Globus pallidus (tissue), 1 donor: ENCODE measurements at regions not wholly inside any gene's neighbourhood (a gene's known extent, or its start where the extent isn't known, plus 50 kb on each side); places are given as distances from the start of the nearest gene placed in this dataset.

Source experiments
- DNase-seq: peaks from one replicate; pipeline ENCODE4 v3.0.0-alpha.2; 2015; ENCODE audit warnings: low spot score

- no peak for DNase-seq
These were observed 91.7 kb upstream of the MYL2 start for GRCh38 chr12:111011999-111012600.

- DNase-seq, result no peak
These were observed 90.7 kb upstream of the MYL2 start for GRCh38 chr12:111010916-111011657.

GRCh38 chr12:111010061-111010460 is 89.7 kb upstream of the MYL2 start:
- DNase-seq, result no peak

GRCh38 chr12:111006621-111007020 is 86.2 kb upstream of the MYL2 start:
- DNase-seq, result no peak

- DNase-seq, result no peak
These were observed 78.6 kb upstream of the MYL2 start for GRCh38 chr12:110998971-110999370.

GRCh38 chr12:110998165-110998564 is 77.8 kb upstream of the MYL2 start:
- no peak for DNase-seq

GRCh38 chr12:110996415-110996814 is 76.0 kb upstream of the MYL2 start:
- no peak for DNase-seq

- no peak for DNase-seq
These were observed 75.2 kb upstream of the MYL2 start for GRCh38 chr12:110995615-110996014.

- no peak for DNase-seq
These were observed 74.6 kb upstream of the MYL2 start for GRCh38 chr12:110995016-110995415.

GRCh38 chr12:110993434-110993833 is 73.1 kb upstream of the MYL2 start:
- no peak for DNase-seq

- no peak for DNase-seq
These were observed 72.5 kb upstream of the MYL2 start for GRCh38 chr12:110992909-110993308.

GRCh38 chr12:110983811-110984210 is 63.4 kb upstream of the MYL2 start:
- DNase-seq, result no peak

GRCh38 chr12:110972866-110973265 is 52.5 kb upstream of the MYL2 start:
- no peak for DNase-seq

- no peak for DNase-seq
These were observed 51.6 kb upstream of the MYL2 start for GRCh38 chr12:110971936-110972335.

- DNase-seq, result no peak
These were observed 51.0 kb upstream of the MYL2 start for GRCh38 chr12:110971189-110971920.
